HepG2 (cell line): ENCODE measurements at regions not wholly inside any gene's neighbourhood (a gene's known extent, or its start where the extent isn't known, plus 50 kb on each side); places are given as distances from the start of the nearest gene placed in this dataset.

Experiments used
- MXD4 ChIP-seq: IDR thresholded peaks from 2 replicates; pipeline ENCODE4 v1.6.1; 2016; ENCODE audit warnings: mild to moderate bottlenecking, missing biosample characterization, missing genetic modification reagents
- ZFP36 ChIP-seq: fragments of 150-350 bp; IDR thresholded peaks from 2 replicates; pipeline ENCODE4 v1.6.1; 2018; ENCODE audit warnings: borderline replicate concordance, low read length, low read depth; ENCODE audit not compliant: partially characterized antibody
- ZSCAN31 ChIP-seq: sonication (generic); formaldehyde crosslinking; IDR thresholded peaks from 2 replicates; pipeline ENCODE4 v1.5.0; 2020; ENCODE audit warnings: low read depth, mild to moderate bottlenecking, missing genetic modification reagents

DNA sequence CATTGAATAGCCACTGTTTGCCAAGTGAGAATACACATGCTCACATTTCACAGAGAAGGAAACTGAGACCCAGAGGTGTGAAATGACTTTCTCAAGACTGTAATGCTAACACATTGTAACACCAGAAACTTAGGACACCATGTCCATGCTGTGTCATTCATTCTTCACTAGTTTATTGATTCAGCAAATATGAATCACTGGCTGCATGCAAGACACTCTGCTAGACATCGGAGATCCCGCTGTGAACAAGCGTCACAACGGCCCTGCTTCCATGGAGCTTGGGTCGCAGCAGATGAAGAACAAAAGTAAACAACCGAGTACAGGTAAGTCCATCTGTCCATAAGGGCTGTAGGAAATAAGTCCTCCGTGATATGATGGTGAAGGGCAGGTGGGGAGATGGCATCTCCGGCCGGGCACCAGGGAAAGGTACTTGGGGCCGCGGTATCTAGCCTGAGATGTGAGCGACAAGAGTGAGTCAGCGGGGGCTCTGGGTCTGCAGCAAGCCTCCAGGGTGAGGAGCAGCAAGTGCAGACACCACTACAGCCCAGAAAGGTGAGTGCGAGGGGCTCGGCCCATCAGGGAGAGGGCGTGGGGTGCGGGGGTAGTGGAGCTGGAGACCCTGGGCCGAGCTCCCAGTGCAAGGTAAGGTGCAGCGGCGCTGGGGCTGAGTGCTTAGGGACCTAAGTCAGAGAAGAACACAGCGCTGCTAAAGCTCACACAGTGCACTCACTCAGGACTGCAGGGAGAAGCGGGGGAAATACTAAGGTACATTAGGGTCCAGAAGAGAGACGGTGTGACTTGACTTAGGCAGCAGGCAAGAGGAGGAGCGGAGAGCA lies 391.2 kb downstream of the FBXO15 start:
- TF ChIP-seq ZSCAN31 (no peak), MXD4 (CRISPR knock-in tag) (no peak), ZFP36 (no peak)
